ENCODE measurements at regions not wholly inside any gene's neighbourhood (a gene's known extent, or its start where the extent isn't known, plus 50 kb on each side); places are given as distances from the start of the nearest gene placed in this dataset.
"Not testable (repeated sequence)": the region's sequence is repeated elsewhere in the genome, so short reads cannot be mapped to it uniquely, and the experiment has no call there.

DNA sequence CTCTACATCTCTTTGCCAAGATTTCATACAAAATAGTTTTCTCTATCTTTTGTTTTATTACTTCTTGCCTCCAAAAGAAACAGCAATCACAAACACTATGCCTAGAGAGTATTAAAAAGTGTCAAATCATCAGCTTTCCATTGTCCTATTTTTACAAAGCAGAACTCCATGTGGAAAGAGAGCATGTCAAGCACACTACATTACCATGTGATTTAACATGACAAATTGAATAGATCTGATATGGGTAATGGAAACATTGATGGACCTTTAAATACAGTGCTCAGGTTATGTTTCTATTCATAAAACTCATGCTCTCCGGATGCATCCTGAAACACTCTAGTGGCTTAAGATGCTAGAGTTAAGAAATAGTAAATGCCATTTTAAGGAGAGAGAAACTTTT, 791.4 kb upstream of the CTNND2 start:
- DNase-seq = no peak

DNA sequence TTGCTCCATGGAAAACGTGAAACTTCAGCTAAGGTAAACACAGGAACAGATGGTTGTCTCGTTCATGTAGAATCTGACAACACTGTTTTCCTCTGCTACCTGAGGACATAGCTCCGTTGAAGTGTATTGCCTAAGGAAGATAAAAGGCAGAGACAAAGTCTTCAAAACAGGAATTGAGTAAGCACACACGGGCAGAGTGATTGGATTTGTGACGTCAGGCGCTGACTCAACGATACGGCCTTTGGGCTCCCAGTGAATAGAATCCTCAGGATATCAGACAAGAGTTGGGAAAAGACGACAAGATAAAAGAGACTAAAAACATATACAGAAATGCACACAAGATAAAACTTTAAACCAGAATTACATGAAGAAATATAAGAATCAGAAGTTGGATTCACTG, 787.1 kb upstream of the CTNND2 start:
- no peak for DNase-seq

DNA sequence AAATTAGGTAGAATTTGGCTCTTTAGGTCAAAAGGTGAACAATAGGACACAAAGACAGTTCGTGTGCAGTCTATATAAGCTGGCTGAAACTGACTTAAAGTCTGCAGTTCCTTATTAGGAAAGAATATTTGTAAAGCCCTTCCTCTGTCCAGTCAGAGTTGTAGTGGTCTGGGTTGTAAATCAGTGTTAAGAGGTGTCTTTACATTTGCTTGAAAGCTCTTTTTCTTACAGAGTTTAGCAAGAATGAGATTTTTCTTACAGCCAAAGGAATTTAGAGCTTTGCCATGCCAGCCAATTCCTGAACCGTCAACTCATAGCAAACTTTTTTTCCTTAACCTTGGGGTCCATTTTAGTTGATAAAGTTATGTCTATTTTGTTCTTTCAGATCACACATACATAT, 786.1 kb upstream of the CTNND2 start:
- no peak for DNase-seq

DNA sequence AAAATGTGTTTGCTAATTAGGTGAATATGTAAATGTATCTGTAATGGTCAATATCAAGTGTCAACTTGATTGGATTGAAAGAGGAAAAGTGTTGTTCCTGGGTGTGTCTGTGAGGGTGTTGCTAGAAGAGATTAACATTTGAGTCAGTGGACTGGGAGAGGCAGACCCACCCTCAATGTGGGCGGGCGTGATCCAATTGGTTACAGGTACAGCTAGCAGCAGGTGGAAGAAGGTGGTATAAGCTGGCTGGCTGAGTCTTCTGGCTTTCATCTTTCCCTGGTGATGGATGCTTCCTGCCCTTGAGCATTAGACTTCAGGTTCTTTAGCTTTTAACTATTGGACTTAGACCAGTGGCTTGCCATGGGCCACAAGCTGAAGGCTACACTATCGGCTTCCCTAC, 779.0 kb upstream of the CTNND2 start:
- DNase-seq = no peak

DNA sequence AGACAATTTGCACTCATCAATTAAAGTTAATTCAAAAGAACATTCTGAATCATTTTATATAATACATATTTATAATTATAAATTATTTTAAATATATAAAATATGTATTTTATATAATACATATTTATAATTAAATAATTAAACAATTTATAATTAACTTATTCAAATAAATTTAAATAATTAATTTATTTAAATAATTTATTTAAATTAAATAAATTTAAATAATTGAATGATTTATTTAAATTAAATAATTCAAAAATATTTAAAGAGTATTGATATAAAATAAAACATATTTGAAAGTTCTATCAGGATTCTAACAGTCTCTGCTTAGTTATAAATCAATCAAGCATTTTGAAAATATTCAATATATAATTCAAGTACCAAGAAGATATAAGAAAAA, 775.5 kb upstream of the CTNND2 start:
- no peak for DNase-seq

DNA sequence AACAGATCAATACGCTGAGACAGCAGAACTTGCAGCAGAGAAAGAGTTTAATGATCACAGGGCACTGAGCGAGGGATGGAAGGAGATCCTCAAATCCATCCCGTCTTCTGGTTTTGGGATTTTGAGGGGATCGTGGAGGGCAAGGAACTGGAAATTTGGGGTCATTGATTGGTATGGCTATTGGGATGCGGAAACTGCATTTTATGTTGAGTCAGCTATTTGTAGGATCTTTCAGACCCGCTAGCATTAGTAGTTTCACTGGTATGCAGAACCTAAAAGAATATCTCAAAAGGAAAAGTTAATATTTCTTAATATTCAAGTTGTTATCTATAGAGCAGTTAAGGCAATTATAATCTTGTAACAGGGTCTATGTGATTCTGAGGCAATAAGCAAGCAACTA, 771.7 kb upstream of the CTNND2 start:
- no peak for DNase-seq

DNA sequence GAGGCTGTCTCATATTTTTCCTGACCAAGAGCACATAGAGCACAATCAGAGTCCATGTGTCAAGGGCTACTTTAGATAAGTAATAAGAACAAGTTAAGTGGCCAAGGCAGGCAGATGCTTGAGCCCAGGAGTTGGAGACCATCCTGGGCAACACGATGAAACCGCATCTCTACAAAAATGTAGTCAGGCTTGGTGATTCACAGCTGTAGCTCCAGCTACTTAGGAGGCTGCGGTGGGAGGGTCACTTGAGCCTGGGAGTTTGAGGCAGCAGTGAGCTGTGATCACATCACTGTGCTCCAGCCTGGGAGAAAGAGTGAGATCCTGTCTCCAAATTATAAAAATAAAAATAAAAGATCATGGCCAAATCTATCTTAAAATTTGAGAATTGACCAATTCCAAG, 767.9 kb upstream of the CTNND2 start:
- no peak for DNase-seq

DNA sequence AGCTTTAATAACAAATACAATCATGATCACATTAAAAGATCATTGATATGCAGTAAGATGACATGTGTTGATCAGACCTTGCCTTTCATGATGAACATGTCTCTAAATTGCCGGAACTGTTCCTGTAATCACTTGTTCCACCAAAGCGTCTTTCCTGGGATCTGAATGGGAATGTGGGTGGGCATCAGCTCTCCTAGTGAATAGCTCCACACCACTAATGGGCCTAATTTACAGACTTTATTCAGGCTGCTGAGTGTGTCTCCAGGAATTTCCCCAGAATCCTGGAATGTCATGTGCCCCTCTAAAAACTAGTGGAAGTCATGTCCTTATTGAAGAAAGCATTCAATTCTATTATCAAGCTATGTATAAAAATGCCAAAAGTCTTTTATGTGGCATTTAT, 765.1 kb upstream of the CTNND2 start:
- DNase-seq = no peak

DNA sequence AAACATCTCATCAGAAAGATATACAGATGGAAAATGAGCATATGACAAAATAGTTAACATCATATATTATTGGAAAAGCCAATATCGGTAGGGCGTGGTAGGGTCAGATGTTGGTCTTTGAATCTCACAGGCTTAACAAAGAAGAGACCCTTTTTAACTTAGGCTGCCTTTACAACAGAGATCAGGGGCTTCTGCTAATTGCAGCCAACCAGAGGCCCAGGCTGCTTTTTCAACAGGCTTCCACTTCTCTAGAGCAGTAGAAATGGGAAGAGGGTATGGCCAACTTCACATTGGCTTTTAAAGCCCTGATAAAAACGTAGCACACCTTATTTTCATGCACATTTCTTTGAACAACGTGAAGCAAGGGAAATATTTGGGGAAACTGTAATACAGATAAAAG, 764.3 kb upstream of the CTNND2 start:
- DNase-seq = no peak

DNA sequence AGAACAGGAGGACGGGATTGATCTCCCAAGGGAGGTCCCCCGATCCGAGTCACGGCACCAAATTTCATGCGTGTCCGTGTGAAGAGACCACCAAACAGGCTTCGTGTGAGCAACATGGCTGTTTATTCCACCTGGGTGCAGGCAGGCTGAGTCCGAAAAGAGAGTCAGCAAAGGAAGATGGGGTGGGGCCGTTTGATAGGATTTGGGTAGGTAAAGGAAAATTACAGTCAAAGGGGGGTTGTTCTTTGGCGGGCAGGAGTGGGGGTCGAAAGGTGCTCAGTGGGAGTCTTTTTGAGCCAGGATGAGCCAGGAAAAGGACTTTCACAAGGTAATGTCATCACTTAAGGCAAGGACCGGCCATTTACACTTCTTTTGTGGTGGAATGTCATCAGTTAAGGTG, 763.6 kb upstream of the CTNND2 start:
- DNase-seq = not testable (repeated sequence)

DNA sequence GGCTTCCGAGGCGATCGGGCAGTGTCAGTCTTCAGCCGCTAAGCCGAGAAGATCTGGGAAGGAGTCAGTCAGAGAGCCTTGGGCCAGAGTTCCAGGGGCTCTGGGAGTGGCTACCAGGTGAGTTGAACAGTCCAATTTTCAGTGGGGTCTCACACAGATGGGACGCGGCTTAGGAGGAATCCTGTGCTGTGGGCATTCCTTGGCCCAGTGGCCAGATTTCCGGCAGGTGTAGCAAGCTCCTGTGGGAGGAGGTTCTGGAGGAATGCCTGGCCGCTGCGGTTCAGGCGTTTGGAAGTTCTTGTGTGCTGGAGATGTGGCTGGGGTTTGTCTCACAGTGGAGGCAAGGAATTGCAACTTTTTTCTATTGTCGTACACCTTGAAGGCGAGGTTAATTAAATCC, 761.5 kb upstream of the CTNND2 start:
- DNase-seq = not testable (repeated sequence)

DNA sequence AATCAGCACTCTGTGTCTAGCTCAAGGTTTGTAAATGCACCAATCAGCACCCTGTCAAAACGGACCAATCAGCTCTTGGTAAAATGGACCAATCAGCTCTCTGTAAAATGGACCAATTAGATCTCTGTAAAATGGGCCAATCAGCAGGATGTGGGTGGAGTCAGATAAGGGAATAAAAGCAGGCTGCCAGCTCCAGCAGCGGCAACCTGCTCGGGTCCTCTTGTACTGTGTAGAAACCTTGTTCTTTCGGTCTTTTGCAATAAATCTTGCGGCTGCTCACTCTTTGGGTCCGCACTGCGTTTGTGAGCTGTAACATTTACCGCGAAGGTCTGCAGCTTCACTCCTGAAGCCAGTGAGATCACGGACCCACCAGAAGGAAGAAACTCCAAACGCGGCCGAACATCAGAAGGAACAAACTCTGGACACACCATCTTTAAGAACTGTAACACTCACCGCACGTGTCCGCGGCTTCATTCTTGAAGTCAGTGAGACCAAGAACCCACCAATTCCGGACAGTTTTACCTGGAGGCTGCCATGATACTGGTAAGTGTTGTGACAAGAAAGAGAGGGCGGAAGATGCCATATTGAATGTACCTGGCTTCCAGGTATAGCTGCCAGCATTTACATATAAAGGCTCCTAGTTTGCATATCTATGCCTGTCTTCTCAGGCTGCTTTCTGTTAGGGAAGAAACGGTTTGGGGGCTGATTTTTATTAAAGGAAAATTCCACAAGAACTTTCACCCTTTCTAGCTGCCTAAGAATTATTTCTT, 758.5 kb upstream of the CTNND2 start:
- DNase-seq = no peak

DNA sequence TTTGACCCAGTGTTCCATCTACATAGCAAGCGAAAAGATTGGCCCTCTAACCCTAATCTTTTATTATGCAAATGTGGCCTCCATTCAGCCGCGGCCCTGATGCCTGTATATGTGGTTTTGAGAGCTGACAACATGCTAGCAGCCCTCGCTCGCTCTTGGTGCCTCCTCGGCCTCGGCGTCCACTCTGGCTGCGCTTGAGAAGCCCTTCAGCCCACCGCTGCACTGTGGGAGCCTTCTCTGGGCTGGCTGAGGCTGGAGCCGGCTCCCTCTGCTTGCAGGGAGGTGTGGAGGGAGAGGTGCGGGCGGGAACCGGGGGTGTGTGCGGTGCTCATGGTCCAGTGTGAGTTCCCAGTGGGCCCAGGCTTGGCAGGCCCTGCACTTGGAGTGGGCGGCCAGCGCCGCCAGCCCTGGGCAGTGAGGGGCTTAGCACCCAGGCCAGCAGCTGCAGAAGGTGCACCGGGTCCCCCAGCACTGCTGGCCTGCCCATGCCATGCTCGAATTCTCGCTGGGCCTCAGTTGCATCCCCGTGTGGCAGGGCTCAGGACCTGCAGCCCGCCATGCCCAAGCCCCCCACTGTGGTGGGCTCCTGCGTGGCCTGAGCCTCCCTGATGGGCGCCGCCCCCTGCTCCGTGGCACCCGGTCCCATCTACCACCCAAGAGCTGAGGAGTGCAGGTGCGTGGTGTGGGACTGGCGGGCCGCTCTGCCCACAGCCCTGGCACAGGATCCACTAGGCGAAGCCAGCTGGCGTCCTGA, 757.5 kb upstream of the CTNND2 start:
- no peak for DNase-seq

DNA sequence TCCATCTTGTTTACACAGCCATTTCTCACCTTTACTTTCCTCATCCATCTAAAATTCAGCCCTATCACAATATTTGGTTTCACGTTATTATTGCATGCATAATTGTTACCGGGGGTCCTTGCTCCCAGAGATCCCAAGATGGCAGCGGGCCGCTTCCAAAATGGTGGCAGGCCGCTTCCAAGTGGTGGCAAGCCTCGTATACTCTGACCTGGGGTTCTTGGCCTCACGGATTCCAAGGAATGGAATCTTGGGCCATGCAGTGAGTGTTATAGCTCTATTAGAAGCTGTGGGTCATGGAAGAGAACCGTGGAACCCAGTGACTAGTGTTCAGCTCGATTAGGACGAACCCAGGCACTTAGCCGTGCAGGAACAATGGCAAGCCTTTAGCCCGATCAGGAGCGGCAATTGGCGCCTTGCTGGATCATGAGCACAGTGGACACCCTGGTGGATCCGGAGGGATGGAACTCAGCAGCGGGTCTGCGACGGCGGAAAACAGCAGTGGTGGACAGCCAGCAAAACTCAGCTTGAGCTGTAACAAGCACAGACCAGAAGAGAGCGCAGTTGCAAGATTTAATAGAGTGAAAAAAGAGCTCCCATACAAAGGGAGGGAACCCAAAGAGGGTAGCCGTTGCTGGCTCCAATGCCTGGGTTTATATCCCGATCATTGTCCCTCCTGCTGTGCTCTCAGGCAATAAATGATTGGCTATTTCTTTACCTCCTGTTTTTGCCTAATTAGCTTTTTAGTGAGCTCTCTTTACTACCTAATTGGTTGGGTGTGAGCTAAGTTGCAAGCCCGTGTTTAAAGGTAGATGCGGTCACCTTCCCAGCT, 756.2 kb upstream of the CTNND2 start:
- DNase-seq = not testable (repeated sequence)

DNA sequence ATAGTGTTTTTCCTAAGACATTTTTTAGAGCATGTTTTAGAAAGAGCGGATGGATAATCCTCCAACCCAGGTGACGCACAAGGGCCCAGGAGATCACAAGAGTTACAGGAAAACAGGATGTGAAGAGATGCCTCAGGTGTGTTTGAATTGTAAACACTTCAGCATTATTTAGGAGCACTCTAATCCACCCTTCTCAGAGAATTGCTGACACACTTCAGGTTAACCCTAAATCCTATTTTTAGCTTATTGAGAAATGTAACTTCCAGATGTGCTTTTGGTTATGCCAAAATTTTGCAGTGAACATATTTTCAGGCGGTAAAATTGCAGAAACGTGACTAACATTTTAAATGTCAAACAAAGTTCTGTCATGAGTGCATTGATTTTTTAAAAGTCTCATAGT, 755.4 kb upstream of the CTNND2 start:
- DNase-seq = no peak

DNA sequence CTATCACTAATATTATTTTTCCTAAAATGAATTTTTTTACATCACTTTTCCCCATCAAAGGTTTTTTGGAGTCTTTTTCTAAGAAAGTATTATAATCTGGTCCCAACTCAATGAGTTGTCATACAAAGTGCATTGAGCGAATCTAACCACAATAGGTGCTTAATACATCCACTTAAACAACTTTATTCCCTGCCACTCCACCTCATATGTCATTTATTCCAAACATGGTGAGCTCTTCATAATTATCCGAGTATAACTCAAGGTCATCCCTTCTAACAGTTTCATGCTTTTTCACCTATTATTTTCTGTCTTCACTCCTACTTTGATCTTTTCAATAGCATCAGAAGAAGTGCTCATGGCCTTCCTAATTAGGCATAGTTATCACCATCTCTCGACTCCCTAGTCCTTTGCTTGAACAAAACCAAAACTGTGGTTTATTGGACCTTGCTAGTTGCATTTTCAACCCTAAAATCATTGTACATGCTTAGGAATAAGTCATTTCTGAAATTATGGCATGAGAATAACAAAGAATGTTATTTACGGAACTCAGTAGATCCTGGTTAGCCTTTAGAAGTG, 754.7 kb upstream of the CTNND2 start:
- no peak for DNase-seq

DNA sequence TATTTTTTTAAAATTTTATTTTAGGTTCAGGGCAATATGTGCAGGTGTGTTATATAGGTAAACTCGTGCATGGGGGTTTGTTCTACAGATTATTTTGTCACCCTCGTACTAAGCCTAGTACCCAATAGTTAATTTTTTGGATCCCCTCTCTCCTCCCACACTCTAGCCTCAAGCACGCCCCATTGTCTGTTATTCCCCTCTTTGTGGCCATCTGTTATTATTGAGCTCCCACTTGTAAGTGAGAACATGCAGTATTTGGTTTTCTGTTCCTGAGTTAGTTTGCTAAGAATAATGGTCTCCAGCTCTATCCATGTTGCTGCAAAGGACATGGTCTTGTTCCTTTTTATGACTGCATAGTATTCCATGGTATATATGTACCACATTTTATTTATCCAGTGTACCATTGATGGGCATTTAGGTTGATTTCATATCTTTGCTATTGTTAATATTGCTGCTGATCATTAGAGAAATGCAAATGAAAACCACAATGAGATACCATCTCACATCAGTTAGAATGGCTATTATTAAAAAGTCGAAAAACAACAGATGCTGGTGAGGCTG, 753.7 kb upstream of the CTNND2 start:
- DNase-seq = not testable (repeated sequence)

DNA sequence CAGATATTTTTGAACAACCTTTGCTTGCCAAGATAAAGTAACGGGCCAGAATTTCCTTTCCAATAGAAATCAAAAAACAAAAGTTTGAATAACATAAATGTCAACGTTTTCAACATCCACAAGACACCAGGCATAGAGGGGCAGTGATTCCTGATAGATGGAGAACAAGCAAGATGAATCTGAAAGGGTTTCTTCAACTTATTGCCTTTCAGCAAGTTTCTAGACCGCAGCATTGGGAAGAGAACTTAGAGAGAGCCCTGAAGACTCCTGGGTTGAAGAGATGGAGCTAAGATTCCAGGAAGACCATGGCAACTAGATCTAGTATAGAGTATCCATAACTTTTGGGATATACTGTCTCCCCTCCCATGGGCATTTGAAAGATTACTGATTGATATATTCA, 751.4 kb upstream of the CTNND2 start:
- no peak for DNase-seq

DNA sequence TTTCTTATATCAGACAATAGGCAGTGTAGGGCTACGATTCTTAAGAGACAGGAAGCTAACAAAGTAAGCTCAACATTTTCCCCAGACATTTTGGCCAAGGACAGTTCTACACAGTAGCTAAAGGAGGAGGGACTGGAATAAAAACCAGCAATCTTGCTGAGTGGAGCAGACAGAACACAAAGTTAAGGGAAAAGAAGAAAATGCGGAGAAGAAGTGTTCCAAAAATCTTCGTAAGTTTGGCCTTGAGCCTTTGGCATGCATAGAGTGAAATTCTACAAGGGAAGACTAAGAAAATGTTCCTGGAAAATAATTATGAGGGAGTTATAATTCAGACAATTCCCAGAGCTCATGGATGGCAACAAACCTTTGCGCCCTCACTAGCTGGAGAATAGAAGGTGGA, 748.0 kb upstream of the CTNND2 start:
- DNase-seq = no peak

DNA sequence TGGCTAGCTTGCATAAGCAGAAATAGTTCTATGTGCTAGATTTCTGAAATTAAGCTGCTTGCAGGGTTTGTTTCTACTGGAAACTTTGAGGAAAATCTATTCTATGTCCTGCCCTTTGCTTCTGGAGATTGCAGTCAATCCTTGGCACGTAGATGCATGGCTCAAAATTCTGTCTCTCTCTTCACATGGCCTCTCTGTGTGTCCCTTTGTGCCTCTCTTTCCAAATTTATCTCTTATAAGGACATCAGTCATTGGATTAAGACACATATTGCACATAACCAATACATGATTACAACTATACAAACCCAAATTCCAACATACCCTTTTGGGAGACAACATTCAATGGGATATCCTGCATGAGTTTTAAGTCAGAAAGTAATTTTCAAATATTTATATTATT, 744.3 kb upstream of the CTNND2 start:
- no peak for DNase-seq

DNA sequence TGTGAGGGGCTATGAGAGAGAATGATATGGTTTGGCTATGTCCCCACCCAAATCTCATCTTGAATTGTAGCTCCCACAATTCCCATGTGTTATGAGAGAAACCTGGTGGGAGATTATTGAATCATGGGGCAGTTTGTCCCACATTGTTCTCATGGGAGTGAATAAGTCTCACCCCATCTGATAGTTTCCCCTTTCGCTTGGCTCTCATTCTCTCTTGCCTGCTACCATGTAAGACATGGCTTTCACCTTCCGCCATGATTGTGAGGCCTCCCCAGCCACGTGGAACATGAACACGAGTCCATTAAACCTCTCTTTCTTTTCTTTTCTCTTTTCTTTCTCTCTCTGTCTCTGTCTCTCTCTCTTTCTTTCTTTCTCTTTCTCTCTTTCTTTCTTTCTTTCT, 743.4 kb upstream of the CTNND2 start:
- DNase-seq = no peak

DNA sequence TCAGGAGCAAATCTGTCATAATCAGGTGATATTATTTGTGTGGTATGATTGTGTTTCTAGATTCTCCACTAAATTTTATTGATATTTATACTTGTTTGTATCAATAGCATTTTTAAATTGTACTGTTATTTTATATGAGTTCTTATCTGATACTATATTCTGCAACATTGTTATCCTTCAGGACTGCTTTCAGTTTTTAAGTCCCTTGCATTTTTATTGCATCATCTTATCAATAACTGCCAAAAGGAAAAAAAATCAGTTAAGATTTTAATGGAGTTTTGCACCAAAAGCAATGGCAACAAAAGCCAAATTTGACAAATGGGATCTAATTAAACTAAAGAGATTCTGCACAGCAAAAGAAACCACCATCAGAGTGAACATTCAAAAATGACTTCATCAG, 741.3 kb upstream of the CTNND2 start:
- DNase-seq = no peak

DNA sequence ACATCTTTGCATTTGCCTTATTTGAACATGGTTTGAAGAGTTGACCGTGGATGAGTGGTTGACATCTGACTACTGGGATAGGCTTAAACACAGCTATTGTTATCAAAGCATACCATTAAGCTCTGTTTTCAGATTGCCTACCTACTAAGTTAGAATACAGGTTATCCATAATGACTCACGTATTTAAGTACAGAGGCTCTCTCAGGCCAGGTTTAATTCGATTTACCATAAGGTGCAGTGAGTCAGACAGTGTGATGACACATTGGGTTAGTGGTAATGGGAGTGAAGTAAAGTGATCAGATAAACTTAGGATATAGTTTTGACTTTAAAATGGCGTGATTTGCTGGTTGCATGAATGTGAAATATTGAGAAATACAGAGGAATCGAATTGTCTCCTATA, 732.0 kb upstream of the CTNND2 start:
- DNase-seq = no peak

Measured in activated CD4-positive, CD25-positive, alpha-beta regulatory T cell (primary cell).